WTC11 (cell line): ENCODE measurements at regions not wholly inside any gene's neighbourhood (a gene's known extent, or its start where the extent isn't known, plus 50 kb on each side); places are given as distances from the start of the nearest gene placed in this dataset.

Experiments used
- ATAC-seq: fragments of 200-7000 bp; cut with Tn5 transposase; 2 replicates; pipeline ENCODE4 v1.10.0; 2021; ENCODE audit warnings: mild to moderate bottlenecking, moderate library complexity
- CTCF ChIA-PET: fragments of 300-600 bp; sonication (Branson Sonifier 250); formaldehyde crosslinking; loops from one replicate; lab custom pipeline; 2021; ENCODE audit warnings: antibody characterized with exemption; lab: Charles Lee
- POLR2A ChIA-PET: fragments of 350-600 bp; sonication (Branson Sonifier 250); formaldehyde crosslinking; loops from one replicate; lab custom pipeline; 2021; ENCODE audit warnings: antibody characterized with exemption; lab: Charles Lee
- DNase-seq: peaks from one replicate; pipeline ENCODE4 v3.0.0; 2021; ENCODE audit warnings: low spot score
- H3K27ac Mint-ChIP-seq: 2 replicates; pipeline ENCODE4 v1.8.0; 2021; ENCODE audit warnings: mixed read lengths
- H3K27me3 Mint-ChIP-seq: 2 replicates; pipeline ENCODE4 v1.8.0; 2021; ENCODE audit warnings: low read depth, mild to moderate bottlenecking, moderate library complexity, mixed read lengths
- H3K36me3 Mint-ChIP-seq: 2 replicates; pipeline ENCODE4 v1.8.0; 2021; ENCODE audit warnings: mixed read lengths
- H3K4me1 Mint-ChIP-seq: 2 replicates; pipeline ENCODE4 v1.8.0; 2022; ENCODE audit warnings: mixed read lengths
- H3K4me3 Mint-ChIP-seq: 2 replicates; pipeline ENCODE4 v1.8.0; 2021; ENCODE audit warnings: mild to moderate bottlenecking, moderate library complexity, mixed read lengths
- H3K9me3 Mint-ChIP-seq: 2 replicates; pipeline ENCODE4 v1.8.0; 2021; ENCODE audit warnings: mixed read lengths
- ATF2 ChIP-seq: sonication (generic); formaldehyde crosslinking; IDR thresholded peaks from 2 replicates; pipeline ENCODE4 v1.8.1; 2022; ENCODE audit warnings: low read depth, missing genetic modification reagents, borderline replicate concordance
- ATF3 ChIP-seq: sonication (generic); formaldehyde crosslinking; conservative IDR thresholded peaks from 2 replicates; pipeline ENCODE4 v1.8.1; 2022; ENCODE audit warnings: mild to moderate bottlenecking, missing genetic modification reagents
- CREM ChIP-seq: sonication (generic); formaldehyde crosslinking; IDR thresholded peaks from 2 replicates; pipeline ENCODE4 v1.8.1; 2022; ENCODE audit warnings: mild to moderate bottlenecking, missing genetic modification reagents, moderate library complexity
- E2F1 ChIP-seq: sonication (generic); formaldehyde crosslinking; IDR thresholded peaks from 2 replicates; pipeline ENCODE4 v1.8.0; 2022; ENCODE audit warnings: mild to moderate bottlenecking, missing genetic modification reagents
- ETV6 ChIP-seq: sonication (generic); formaldehyde crosslinking; IDR thresholded peaks from 2 replicates; pipeline ENCODE4 v1.8.1; 2022; ENCODE audit warnings: mild to moderate bottlenecking, missing genetic modification reagents
- GRHL2 ChIP-seq: fragments of 250-450 bp; sonication (Bioruptor Pico); IDR thresholded peaks from 2 replicates; pipeline ENCODE4 v1.8.0; 2022; ENCODE audit warnings: mild to moderate bottlenecking, moderate library complexity; ENCODE audit not compliant: insufficient replicate concordance, severe bottlenecking
- IRF2 ChIP-seq: sonication (generic); formaldehyde crosslinking; IDR thresholded peaks from 2 replicates; pipeline ENCODE4 v1.8.0; 2022; ENCODE audit warnings: low read depth, missing genetic modification reagents, borderline replicate concordance
- NR2C2 ChIP-seq: sonication (generic); formaldehyde crosslinking; IDR thresholded peaks from 2 replicates; pipeline ENCODE4 v1.8.0; 2022; ENCODE audit warnings: mild to moderate bottlenecking, missing genetic modification reagents
- RELA ChIP-seq: sonication (generic); formaldehyde crosslinking; IDR thresholded peaks from 2 replicates; pipeline ENCODE4 v1.8.1; 2022; ENCODE audit warnings: missing genetic modification reagents, mild to moderate bottlenecking, borderline replicate concordance
- SMAD3 ChIP-seq: sonication (generic); formaldehyde crosslinking; IDR thresholded peaks from 2 replicates; pipeline ENCODE4 v1.8.0; 2022; ENCODE audit warnings: missing genetic modification reagents, mild to moderate bottlenecking, borderline replicate concordance
- TCF7 ChIP-seq: sonication (generic); formaldehyde crosslinking; IDR thresholded peaks from 2 replicates; pipeline ENCODE4 v1.8.0; 2022; ENCODE audit warnings: mild to moderate bottlenecking, low read depth, missing genetic modification reagents, moderate library complexity
- TEAD1 ChIP-seq: sonication (generic); formaldehyde crosslinking; IDR thresholded peaks from 2 replicates; pipeline ENCODE4 v1.8.0; 2022; ENCODE audit warnings: mild to moderate bottlenecking, missing genetic modification reagents
- USF1 ChIP-seq: sonication (generic); formaldehyde crosslinking; IDR thresholded peaks from 2 replicates; pipeline ENCODE4 v1.8.0; 2022; ENCODE audit warnings: mild to moderate bottlenecking, missing genetic modification reagents
- ZBTB21 ChIP-seq: sonication (generic); formaldehyde crosslinking; IDR thresholded peaks from 2 replicates; pipeline ENCODE4 v1.8.1; 2023; ENCODE audit warnings: mild to moderate bottlenecking, missing genetic modification reagents, borderline replicate concordance
- ZMAT4 ChIP-seq: fragments of 250-450 bp; sonication (Bioruptor Pico); IDR thresholded peaks from 2 replicates; pipeline ENCODE4 v1.9.0; 2021; ENCODE audit warnings: mild to moderate bottlenecking
- ZNF219 ChIP-seq: sonication (generic); formaldehyde crosslinking; IDR thresholded peaks from 2 replicates; pipeline ENCODE4 v1.8.0; 2023; ENCODE audit warnings: missing genetic modification reagents, mild to moderate bottlenecking, borderline replicate concordance
- ZNF232 ChIP-seq: sonication (generic); formaldehyde crosslinking; IDR thresholded peaks from 2 replicates; pipeline ENCODE4 v1.8.0; 2022; ENCODE audit warnings: mild to moderate bottlenecking, missing genetic modification reagents
- ZNF416 ChIP-seq: fragments of 250-450 bp; sonication (Bioruptor Pico); IDR thresholded peaks from 2 replicates; pipeline ENCODE4 v1.9.0; 2021; ENCODE audit warnings: mild to moderate bottlenecking, inconsistent platforms
- ZNF425 ChIP-seq: fragments of 250-450 bp; sonication (Bioruptor Pico); conservative IDR thresholded peaks from 2 replicates; pipeline ENCODE4 v1.9.0; 2021; ENCODE audit warnings: mild to moderate bottlenecking
- ZNF671 ChIP-seq: fragments of 250-450 bp; sonication (Bioruptor Pico); IDR thresholded peaks from 2 replicates; pipeline ENCODE4 v1.8.0; 2021; ENCODE audit warnings: mild to moderate bottlenecking

- Mint-ChIP-seq H3K4me1 (peaks cover 4% of the 10 kb centered on the region), H3K27ac (no peak overlapping the region), H3K36me3 (no peaks in the 10 kb centered on the region)
- DNase-seq (no peak), ATAC-seq (no peak)
- CTCF ChIA-PET, result interaction anchor here (0.7 kb wide), 1 partner anchor 727 kb away, joined by 4 read pairs; no protein-coding TSS in a partner anchor
- POLR2A ChIA-PET, result interaction anchor here (0.6 kb wide), 1 partner anchor 8 kb away, joined by 3 read pairs; no protein-coding TSS in a partner anchor
- TF ChIP-seq ATF2, result no peak
- TF ChIP-seq ETV6 (CRISPR knock-in tag), result no peak
- TF ChIP-seq ATF3 (CRISPR knock-in tag), result no peak
- no peak for TF ChIP-seq ZNF219
- TF ChIP-seq ZNF416, result no peak
- TF ChIP-seq SMAD3 (CRISPR knock-in tag), result no peak
- TF ChIP-seq CREM, result no peak
- TF ChIP-seq ZNF671, result no peak
- TF ChIP-seq, all 79 proteins: peak for 0
- peaks cover 7% of the 10 kb centered on the region for H3K9me3 Mint-ChIP-seq
- H3K27me3 Mint-ChIP-seq, result no peaks in the 10 kb centered on the region; the same call in 1 of the 2 replicates
- no peak overlapping the region for H3K4me3 Mint-ChIP-seq
Observed at GRCh38 chr16:20137909-20138308, 64.2 kb upstream of the GPR139 start.

GRCh38 chr16:20137194-20137593, 63.5 kb upstream of the GPR139 start:
- Mint-ChIP-seq H3K27ac (no peak overlapping the region), H3K27me3 (no peaks in the 10 kb centered on the region; the same call in 1 of the 2 replicates), H3K36me3 (no peaks in the 10 kb centered on the region), H3K4me3 (no peak overlapping the region), H3K4me1 (peaks cover 4% of the 10 kb centered on the region), H3K9me3 (peaks cover 9% of the 10 kb centered on the region)
- no peak for DNase-seq
- TF ChIP-seq ZNF232 (CRISPR knock-in tag) (no peak), TEAD1 (CRISPR knock-in tag) (no peak), RELA (CRISPR knock-in tag) (no peak), ZBTB21 (CRISPR knock-in tag) (no peak), USF1 (CRISPR knock-in tag) (no peak), E2F1 (CRISPR knock-in tag) (no peak), IRF2 (CRISPR knock-in tag) (no peak), ZMAT4 (CRISPR knock-in tag) (no peak), GRHL2 (CRISPR knock-in tag) (no peak), ZNF425 (CRISPR knock-in tag) (no peak), TCF7 (no peak), NR2C2 (no peak)
- ATAC-seq, result no peak
- POLR2A ChIA-PET, result no interaction called here
- CTCF ChIA-PET, result interaction anchor here (1.5 kb wide), 1 partner anchor 163 kb away, joined by 4 read pairs; no protein-coding TSS in a partner anchor
